ENCODE measurements at regions not wholly inside any gene's neighbourhood (a gene's known extent, or its start where the extent isn't known, plus 50 kb on each side); places are given as distances from the start of the nearest gene placed in this dataset.

DNA sequence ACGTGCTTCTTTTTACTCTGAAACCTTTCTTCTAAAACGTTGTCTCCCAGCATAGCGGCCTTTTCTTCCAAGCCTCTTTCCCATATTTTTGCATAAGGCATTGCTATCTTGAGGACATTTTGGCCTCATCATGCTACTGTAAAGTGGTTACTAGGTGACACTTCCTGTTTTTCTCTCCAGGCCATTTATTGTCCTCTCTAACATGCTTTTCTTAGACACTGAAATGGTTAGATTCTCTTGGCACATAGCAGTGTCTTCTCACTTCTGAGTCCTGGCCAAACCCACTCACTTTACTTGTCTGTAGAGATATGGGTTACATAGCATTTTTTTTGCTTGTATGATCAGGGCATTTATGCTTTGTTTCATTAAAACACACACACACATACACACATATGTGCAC, 50.1 kb upstream of the KCNH7 start:
- no peak for ATAC-seq
- H3K4me3 ChIP-seq: no peak overlapping the region
- no peaks in the 10 kb centered on the region for H3K27me3 ChIP-seq (ENCODE audit: low read depth)
- DNase-seq: no peak
- no peaks in the 10 kb centered on the region for H3K4me1 ChIP-seq
- no peaks in the 10 kb centered on the region for H3K36me3 ChIP-seq
- H3K27ac ChIP-seq: no peak overlapping the region
- TF ChIP-seq CTCF (IDR thresholded peaks at IDR 0.05): no peak
- intact Hi-C loops (cut with DNase I): no loop called here
- H3K9me3 ChIP-seq: no peaks in the 10 kb centered on the region
